Sigmoid colon (tissue), 4 donors: ENCODE measurements at regions not wholly inside any gene's neighbourhood (a gene's known extent, or its start where the extent isn't known, plus 50 kb on each side); places are given as distances from the start of the nearest gene placed in this dataset.

Experiments
- CTCF ChIP-seq, 4 experiments: fragments of 450-650 bp in 3 of 4; fragments of 200-600 bp in 1 of 4; IDR thresholded peaks; one replicate each; pipeline ENCODE4 v1.5.1; 2016 to 2019; ENCODE audit warnings: antibody characterized with exemption in 4 of 4, mild to moderate bottlenecking in 3 of 4, moderate library complexity in 2 of 4
- EP300 ChIP-seq, 4 donors: sonication (generic); formaldehyde crosslinking; IDR thresholded peaks; one replicate each; pipeline ENCODE4 v1.6.1; 2017; ENCODE audit warnings: antibody characterized with exemption in 4 of 4
- POLR2A ChIP-seq, 2 donors: fragments of 450-650 bp; IDR thresholded peaks; one replicate each; pipeline ENCODE4 v1.6.1; 2016; ENCODE audit warnings: antibody characterized with exemption in 2 of 2, mild to moderate bottlenecking in 2 of 2, moderate library complexity in 2 of 2

GRCh38 chr13:50610238-50610637 lies 233.3 kb downstream of the DLEU7 start:
- TF ChIP-seq CTCF (IDR thresholded peaks at IDR 0.05) (no peak), POLR2A (IDR thresholded peaks at IDR 0.05) (no peak), EP300 (IDR thresholded peaks at IDR 0.05) (no peak)
